Left lung (tissue), 4 donors: ENCODE measurements at regions not wholly inside any gene's neighbourhood (a gene's known extent, or its start where the extent isn't known, plus 50 kb on each side); places are given as distances from the start of the nearest gene placed in this dataset.

Experiments
- ATAC-seq: fragments of 200-7000 bp; cut with Tn5 transposase; one replicate; pipeline ENCODE4 v1.9.1; 2020; ENCODE audit warnings: moderate library complexity
- DNase-seq, 4 donors: peaks; one replicate each; pipeline ENCODE4 v3.0.0-alpha.2; 2013 to 2020
- H3K27ac ChIP-seq, 2 donors: fragments of 200-600 bp; sonication (generic) in 1 of 2; one replicate each; pipeline versions ENCODE4 v1.5.0 to v1.8.0; 2020 to 2021
- H3K27me3 ChIP-seq, 2 donors: fragments of 200-600 bp; sonication (generic) in 1 of 2; one replicate each; pipeline versions ENCODE4 v1.5.0 to v1.8.0; 2020 to 2021
- H3K36me3 ChIP-seq, 2 donors: fragments of 200-600 bp; sonication (generic) in 1 of 2; one replicate each; pipeline versions ENCODE4 v1.5.0 to v1.8.0; 2020 to 2021
- H3K4me1 ChIP-seq, 2 donors: fragments of 200-600 bp; one replicate each; pipeline ENCODE4 v1.8.0; 2021
- H3K4me3 ChIP-seq, 2 donors: fragments of 200-600 bp; sonication (generic) in 1 of 2; one replicate each; pipeline versions ENCODE4 v1.5.0 to v1.8.0; 2020 to 2021; ENCODE audit warnings: mild to moderate bottlenecking in 1 of 2
- H3K9me3 ChIP-seq, 2 donors: fragments of 200-600 bp; sonication (generic) in 1 of 2; one replicate each; pipeline versions ENCODE4 v1.5.0 to v1.8.0; 2020 to 2021
- CTCF ChIP-seq, 2 donors: fragments of 200-600 bp; sonication (generic) in 1 of 2; IDR thresholded peaks; one replicate each; pipeline versions ENCODE4 v1.5.0 to v1.8.0; 2021; ENCODE audit warnings: antibody characterized with exemption in 2 of 2
- intact Hi-C, 2 donors: fragments of 100-400 bp; cut with DNase I; formaldehyde crosslinking; loops; one replicate each; pipeline versions ENCODE4 v1.11.2 to v1.14.2; 2022
- donor health status: DM: no; HTN: yes; CAD: no.
- donor health status: DM: no; HTN: no; CAD: no.

GRCh38 chr7:39816462-39817060 is 133.5 kb upstream of the CDK13 start:
- H3K36me3 ChIP-seq: no peaks in the 10 kb centered on the region
- H3K9me3 ChIP-seq: no peaks in the 10 kb centered on the region
- H3K4me1 ChIP-seq: no peaks in the 10 kb centered on the region
- H3K27me3 ChIP-seq: peaks cover 20 to 57% of the 10 kb centered on the region in 2 donors
- H3K4me3 ChIP-seq: no peak overlapping the region
- DNase-seq: no peak
- TF ChIP-seq CTCF (IDR thresholded peaks at IDR 0.05): no peak
- intact Hi-C loops: no loop called here
- no peak overlapping the region for H3K27ac ChIP-seq
- ATAC-seq: no peak

- no peak overlapping the region for H3K4me3 ChIP-seq
- peaks cover 20 to 68% of the 10 kb centered on the region in 2 donors for H3K27me3 ChIP-seq
- no peak overlapping the region for H3K27ac ChIP-seq
- H3K36me3 ChIP-seq: no peaks in the 10 kb centered on the region
- intact Hi-C loops: no loop called here
- H3K9me3 ChIP-seq: no peaks in the 10 kb centered on the region
- ATAC-seq (no peak), DNase-seq (no peak)
- TF ChIP-seq CTCF (IDR thresholded peaks at IDR 0.05): no peak
- H3K4me1 ChIP-seq: no peaks in the 10 kb centered on the region
These were observed 130.5 kb upstream of the CDK13 start for GRCh38 chr7:39819514-39819913.

GRCh38 chr7:39824456-39825200 is 125.4 kb upstream of the CDK13 start:
- no peak for ATAC-seq
- peaks cover 30 to 75% of the 10 kb centered on the region in 2 donors for H3K27me3 ChIP-seq
- no peak overlapping the region for H3K27ac ChIP-seq
- H3K4me3 ChIP-seq: no peak overlapping the region
- H3K36me3 ChIP-seq: no peaks in the 10 kb centered on the region
- DNase-seq: no peak
- H3K9me3 ChIP-seq: no peaks in the 10 kb centered on the region
- TF ChIP-seq CTCF (IDR thresholded peaks at IDR 0.05): no peak
- H3K4me1 ChIP-seq: no peaks in the 10 kb centered on the region
- intact Hi-C loops: no loop called here

DNA sequence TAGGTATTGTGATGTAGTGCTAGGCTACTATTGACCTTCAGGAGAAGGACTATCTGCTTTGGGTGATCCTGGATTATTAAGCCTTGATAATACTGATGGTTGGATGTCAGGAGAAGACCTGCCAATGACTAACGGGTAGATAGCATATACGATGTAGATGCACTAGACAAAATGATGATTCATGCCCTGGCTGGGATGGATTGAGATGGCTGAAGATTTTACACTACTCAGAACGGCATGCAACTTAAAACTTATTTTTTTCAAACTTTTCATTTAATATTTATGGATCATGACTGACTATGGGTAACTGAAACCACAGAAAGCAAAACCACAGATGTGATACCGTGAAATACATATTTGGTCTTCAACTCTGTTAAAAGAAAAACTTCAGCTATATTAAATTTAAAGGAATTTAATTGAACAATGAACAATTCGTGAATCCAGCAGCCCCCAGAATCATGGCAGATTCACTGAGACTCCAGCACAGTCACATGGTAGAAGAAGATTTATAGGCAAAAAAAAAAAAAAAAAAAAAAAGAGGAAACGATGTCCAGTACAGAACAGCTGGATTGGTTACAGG is 124.6 kb upstream of the CDK13 start:
- peaks cover 34 to 83% of the 10 kb centered on the region in 2 donors for H3K27me3 ChIP-seq

More for the DNA sequence above, 124.6 kb upstream of the CDK13 start:
- Histone ChIP-seq H3K9me3 (no peaks in the 10 kb centered on the region), H3K4me3 (no peak overlapping the region), H3K4me1 (no peaks in the 10 kb centered on the region), H3K36me3 (no peaks in the 10 kb centered on the region), H3K27ac (no peak overlapping the region)
- DNase-seq (no peak), ATAC-seq (no peak)
- TF ChIP-seq CTCF (IDR thresholded peaks at IDR 0.05): no peak
- intact Hi-C loops: no loop called here
